HepG2 (cell line): ENCODE measurements at regions not wholly inside any gene's neighbourhood (a gene's known extent, or its start where the extent isn't known, plus 50 kb on each side); places are given as distances from the start of the nearest gene placed in this dataset.

ENCODE experiments used
- ATAC-seq: fragments of 200-7000 bp; cut with Tn5 transposase; 3 replicates; pipeline ENCODE4 v1.9.1; 2020; ENCODE audit warnings: mild to moderate bottlenecking, moderate library complexity
- BruUV-seq: library from RNA; stranded (reverse); fragments of 400-500 nt; replicated peaks from 2 replicates; lab custom pipeline; 2021; lab: Mats Ljungman, UMichigan
- CTCF ChIA-PET: fragments of 300-600 bp; formaldehyde crosslinking; extraction: SDS; loops from one replicate; lab custom pipeline; 2021; ENCODE audit warnings: low total read pairs, inconsistent platforms, low intra/inter-chr PET ratio; lab: Yijun Ruan, JAX
- POLR2A ChIA-PET: fragments of 350-600 bp; sonication (Branson Sonifier 250); formaldehyde crosslinking; loops from one replicate; lab custom pipeline; 2020; ENCODE audit warnings: antibody characterized with exemption, inconsistent platforms; lab: Yijun Ruan, JAX
- DNase-seq: peaks from one replicate; pipeline ENCODE4 v3.0.0-alpha.2; 2015; ENCODE audit warnings: low spot score
- FAIRE-seq: peaks from 3 replicates; lab custom pipeline; 2011; peaks lifted over from hg19 to GRCh38; lab: Jason Lieb, UNC
- H2AFZ ChIP-seq: one replicate; pipeline ENCODE4 v1.6.1; 2011; ENCODE audit warnings: low read length, inconsistent platforms
- H3K27ac ChIP-seq: fragments of 300-600 bp; 3 replicates; pipeline ENCODE4 v1.8.0; 2011; ENCODE audit warnings: mixed run types, mild to moderate bottlenecking, mixed read lengths, low read length, inconsistent platforms; ENCODE audit not compliant: insufficient read depth; ENCODE audit errors: extremely low read length
- H3K27me3 ChIP-seq, 2 experiments: fragments of 200-600 bp in 1 of 2; 2 replicates in 1 of 2; 3 replicates in 1 of 2; pipeline versions ENCODE4 v1.6.0 to v1.8.0; 2011; ENCODE audit warnings: low read length in 2 of 2, mild to moderate bottlenecking in 2 of 2, moderate library complexity in 2 of 2, inconsistent platforms in 1 of 2; ENCODE audit not compliant: insufficient read depth in 2 of 2, control insufficient read depth in 1 of 2
- H3K36me3 ChIP-seq, 2 experiments: fragments of 200-600 bp in 1 of 2; replicated peaks in 1 of 2; 2 replicates in 1 of 2; 3 replicates in 1 of 2; pipeline versions ENCODE4 v1.5.1 to v1.8.0; 2011; ENCODE audit warnings: low read length in 2 of 2, inconsistent platforms in 1 of 2; ENCODE audit not compliant: insufficient read depth in 2 of 2, control insufficient read depth in 1 of 2
- H3K4me1 ChIP-seq: 2 replicates; pipeline ENCODE4 v1.5.1; 2012; ENCODE audit warnings: low read length, inconsistent platforms; ENCODE audit not compliant: insufficient read depth
- H3K4me2 ChIP-seq: 2 replicates; pipeline ENCODE4 v1.6.0; 2011; ENCODE audit warnings: low read depth, low read length, inconsistent platforms
- H3K4me3 ChIP-seq, 3 experiments: fragments of 200-600 bp in 1 of 3; sonication (generic), shearing (Covaris generic) in 1 of 3; replicated peaks in 1 of 3; 2 replicates each; pipeline ENCODE4 v1.5.1; 2011 to 2016; ENCODE audit warnings: low read length in 3 of 3, inconsistent platforms in 2 of 3, low read depth in 2 of 3, mild to moderate bottlenecking in 2 of 3, control low read depth in 1 of 3, mixed read lengths in 1 of 3; ENCODE audit not compliant: insufficient read depth in 1 of 3
- H3K79me2 ChIP-seq: one replicate; pipeline ENCODE4 v1.6.1; 2011; ENCODE audit warnings: low read length, inconsistent platforms; ENCODE audit not compliant: insufficient read depth
- H3K9ac ChIP-seq: 2 replicates; pipeline ENCODE4 v1.6.0; 2011; ENCODE audit warnings: mild to moderate bottlenecking, low read depth, low read length, inconsistent platforms; ENCODE audit not compliant: insufficient read depth
- H3K9me3 ChIP-seq: 2 replicates; pipeline ENCODE4 v1.5.1; 2012; ENCODE audit warnings: mild to moderate bottlenecking, low read length
- H4K20me1 ChIP-seq: 2 replicates; pipeline ENCODE4 v1.6.0; 2011; ENCODE audit warnings: inconsistent platforms, mild to moderate bottlenecking, low read length, moderate library complexity; ENCODE audit not compliant: insufficient read depth
- HNRNPUL1 ChIP-seq: fragments of 200-400 bp; formaldehyde crosslinking; IDR thresholded peaks from 2 replicates; pipeline ENCODE4 v1.6.1; 2017; ENCODE audit warnings: low read depth, mild to moderate bottlenecking, low read length, moderate library complexity
- JARID2 ChIP-seq: sonication (generic); formaldehyde crosslinking; IDR thresholded peaks from 2 replicates; pipeline ENCODE4 v1.8.1; 2023; ENCODE audit warnings: missing genetic modification reagents, inconsistent platforms; ENCODE audit not compliant: insufficient replicate concordance
- SP4 ChIP-seq: sonication (generic); formaldehyde crosslinking; IDR thresholded peaks from 2 replicates; pipeline ENCODE4 v1.8.1; 2023; ENCODE audit warnings: mild to moderate bottlenecking, missing genetic modification reagents
- TRAFD1 ChIP-seq: sonication (generic); formaldehyde crosslinking; IDR thresholded peaks from 2 replicates; pipeline ENCODE4 v1.5.1; 2020; ENCODE audit warnings: missing genetic modification reagents, mild to moderate bottlenecking, borderline replicate concordance
- ZMYM2 ChIP-seq: sonication (generic); formaldehyde crosslinking; IDR thresholded peaks from 2 replicates; pipeline ENCODE4 v1.8.0; 2022; ENCODE audit warnings: mild to moderate bottlenecking, missing genetic modification reagents
- ZNF20 ChIP-seq: sonication (generic); formaldehyde crosslinking; IDR thresholded peaks from 2 replicates; pipeline ENCODE4 v1.4.0; 2020; ENCODE audit warnings: mild to moderate bottlenecking, moderate library complexity, missing genetic modification reagents
- WGBS: methylation state at CpG from one replicate; pipeline ENCODE4 v1.1.6; 2017; ENCODE audit warnings: low lambda C conversion rate; 5-methylcytosine and 5-hydroxymethylcytosine counted together
- in situ Hi-C: cut with HindIII; loops from 2 replicates; pipeline ENCODE4 v1.10.0; 2017; ENCODE audit warnings: low pct_unique_long_range_greater_than_20kb; ENCODE audit not compliant: extremely low pct_ligation_motif_present
- intact Hi-C: fragments of 100-400 bp; cut with micrococcal nuclease; formaldehyde crosslinking; loops from one replicate; pipeline ENCODE4 v1.10.0; 2022; ENCODE audit not compliant: unreplicated experiment
- TF ChIP-seq, protein P1 (sequence below): sonication (generic); formaldehyde crosslinking; conservative IDR thresholded peaks from 2 replicates; pipeline ENCODE4 v1.8.0; 2022; ENCODE audit warnings: mild to moderate bottlenecking, moderate library complexity, missing genetic modification reagents

GRCh38 chr3:187833799-187834578 is 88.7 kb upstream of the BCL6 start:
- DNase-seq (no peak), ATAC-seq (no peak)
- Histone ChIP-seq H2AFZ (no peak overlapping the region), H3K79me2 (no peaks in the 10 kb centered on the region), H3K4me3 (no peak overlapping the region), H3K9ac (no peak overlapping the region), H3K4me2 (no peak overlapping the region), H3K27ac (no peak overlapping the region), H3K4me1 (peaks cover 41% of the 10 kb centered on the region), H3K36me3 (no peaks in the 10 kb centered on the region), H4K20me1 (no peaks in the 10 kb centered on the region)
- ChIA-PET POLR2A (no interaction called here), CTCF (no interaction called here)
- intact Hi-C loops: no loop called here
- 76% methylated on average over 5 of the region's 9 CpGs for WGBS
- no TSS peak for BruUV-seq
- TF ChIP-seq ZMYM2 (no peak), SP4 (CRISPR knock-in tag) (no peak), JARID2 (no peak), TRAFD1 (CRISPR knock-in tag) (no peak), ZNF20 (CRISPR knock-in tag) (no peak), HNRNPUL1 (no peak)
- TF ChIP-seq, protein P1, sequence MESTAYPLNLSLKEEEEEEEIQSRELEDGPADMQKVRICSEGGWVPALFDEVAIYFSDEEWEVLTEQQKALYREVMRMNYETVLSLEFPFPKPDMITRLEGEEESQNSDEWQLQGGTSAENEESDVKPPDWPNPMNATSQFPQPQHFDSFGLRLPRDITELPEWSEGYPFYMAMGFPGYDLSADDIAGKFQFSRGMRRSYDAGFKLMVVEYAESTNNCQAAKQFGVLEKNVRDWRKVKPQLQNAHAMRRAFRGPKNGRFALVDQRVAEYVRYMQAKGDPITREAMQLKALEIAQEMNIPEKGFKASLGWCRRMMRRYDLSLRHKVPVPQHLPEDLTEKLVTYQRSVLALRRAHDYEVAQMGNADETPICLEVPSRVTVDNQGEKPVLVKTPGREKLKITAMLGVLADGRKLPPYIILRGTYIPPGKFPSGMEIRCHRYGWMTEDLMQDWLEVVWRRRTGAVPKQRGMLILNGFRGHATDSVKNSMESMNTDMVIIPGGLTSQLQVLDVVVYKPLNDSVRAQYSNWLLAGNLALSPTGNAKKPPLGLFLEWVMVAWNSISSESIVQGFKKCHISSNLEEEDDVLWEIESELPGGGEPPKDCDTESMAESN (CRISPR knock-in tag): no peak
- TF ChIP-seq, all 625 proteins: peak for 0
- no peak for FAIRE-seq
- Histone ChIP-seq H3K27me3 (no peaks in the 10 kb centered on the region), H3K9me3 (no peaks in the 10 kb centered on the region)
- in situ Hi-C loops: no loop called here
